Nephron progenitor cell (in vitro differentiated cells): ENCODE measurements at regions not wholly inside any gene's neighbourhood (a gene's known extent, or its start where the extent isn't known, plus 50 kb on each side); places are given as distances from the start of the nearest gene placed in this dataset.

ENCODE experiments used
- DNase-seq: peaks from one replicate; pipeline ENCODE4 v3.0.0; 2021
- H3K27ac Mint-ChIP-seq: 2 replicates; pipeline ENCODE4 v1.8.0; 2021; ENCODE audit warnings: mild to moderate bottlenecking, moderate library complexity, mixed read lengths
- H3K27me3 Mint-ChIP-seq: 2 replicates; pipeline ENCODE4 v1.8.0; 2021; ENCODE audit warnings: mild to moderate bottlenecking, low read depth, mixed read lengths; ENCODE audit not compliant: poor library complexity
- H3K36me3 Mint-ChIP-seq: 2 replicates; pipeline ENCODE4 v1.8.0; 2021; ENCODE audit warnings: low read depth, mixed read lengths
- H3K4me1 Mint-ChIP-seq: 2 replicates; pipeline ENCODE4 v1.8.0; 2021; ENCODE audit warnings: mixed read lengths
- H3K4me3 Mint-ChIP-seq: 2 replicates; pipeline ENCODE4 v1.8.0; 2021; ENCODE audit warnings: mild to moderate bottlenecking, moderate library complexity, mixed read lengths
- H3K9me3 Mint-ChIP-seq: 2 replicates; pipeline ENCODE4 v1.8.0; 2021; ENCODE audit warnings: mild to moderate bottlenecking, moderate library complexity, mixed read lengths
- TF ChIP-seq, protein P1 (sequence below): fragments of 200-600 bp; sonication (generic); IDR thresholded peaks from 2 replicates; pipeline ENCODE4 v1.5.0; 2021; ENCODE audit warnings: antibody characterized with exemption

DNA sequence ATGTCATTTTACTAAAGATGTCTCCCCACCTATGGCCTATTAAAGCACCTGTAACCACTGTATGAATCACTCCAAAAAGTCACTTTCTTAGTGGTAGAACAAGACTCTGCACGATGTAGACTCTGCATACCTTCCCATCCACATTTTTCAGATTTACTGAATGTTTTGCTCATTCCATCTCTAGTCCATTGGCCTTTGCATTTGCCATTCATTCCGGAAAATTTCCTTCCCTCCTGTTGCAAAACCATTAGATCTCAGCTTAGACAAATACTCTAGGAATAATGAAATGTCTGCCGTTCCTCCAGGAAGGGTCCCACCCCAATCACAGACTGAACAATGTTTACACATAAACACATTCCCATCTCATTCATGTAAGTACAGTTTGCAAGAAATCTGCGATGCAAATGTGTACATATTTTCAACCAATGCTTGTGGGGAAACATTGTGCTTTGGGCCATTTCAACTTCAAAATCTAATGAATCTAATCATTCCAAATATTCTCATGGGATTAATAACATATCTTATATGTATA lies 146.3 kb upstream of the XYLT1 start:
- Mint-ChIP-seq H3K27ac (no peak overlapping the region), H3K4me3 (no peak overlapping the region), H3K36me3 (no peaks in the 10 kb centered on the region), H3K27me3 (peaks cover 6% of the 10 kb centered on the region), H3K9me3 (no peaks in the 10 kb centered on the region), H3K4me1 (no peaks in the 10 kb centered on the region)
- TF ChIP-seq, protein P1, sequence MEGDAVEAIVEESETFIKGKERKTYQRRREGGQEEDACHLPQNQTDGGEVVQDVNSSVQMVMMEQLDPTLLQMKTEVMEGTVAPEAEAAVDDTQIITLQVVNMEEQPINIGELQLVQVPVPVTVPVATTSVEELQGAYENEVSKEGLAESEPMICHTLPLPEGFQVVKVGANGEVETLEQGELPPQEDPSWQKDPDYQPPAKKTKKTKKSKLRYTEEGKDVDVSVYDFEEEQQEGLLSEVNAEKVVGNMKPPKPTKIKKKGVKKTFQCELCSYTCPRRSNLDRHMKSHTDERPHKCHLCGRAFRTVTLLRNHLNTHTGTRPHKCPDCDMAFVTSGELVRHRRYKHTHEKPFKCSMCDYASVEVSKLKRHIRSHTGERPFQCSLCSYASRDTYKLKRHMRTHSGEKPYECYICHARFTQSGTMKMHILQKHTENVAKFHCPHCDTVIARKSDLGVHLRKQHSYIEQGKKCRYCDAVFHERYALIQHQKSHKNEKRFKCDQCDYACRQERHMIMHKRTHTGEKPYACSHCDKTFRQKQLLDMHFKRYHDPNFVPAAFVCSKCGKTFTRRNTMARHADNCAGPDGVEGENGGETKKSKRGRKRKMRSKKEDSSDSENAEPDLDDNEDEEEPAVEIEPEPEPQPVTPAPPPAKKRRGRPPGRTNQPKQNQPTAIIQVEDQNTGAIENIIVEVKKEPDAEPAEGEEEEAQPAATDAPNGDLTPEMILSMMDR = no peak
- DNase-seq = no peak

- TF ChIP-seq, protein P1 = no peak
- Mint-ChIP-seq H3K27me3 (peaks cover 3% of the 10 kb centered on the region), H3K4me1 (peaks cover under 1% of the 10 kb centered on the region), H3K9me3 (no peaks in the 10 kb centered on the region), H3K36me3 (no peaks in the 10 kb centered on the region), H3K4me3 (no peak overlapping the region), H3K27ac (no peak overlapping the region)
- no peak for DNase-seq
Measured at GRCh38 chr16:17612336-17612735, 141.6 kb upstream of the XYLT1 start.

DNA sequence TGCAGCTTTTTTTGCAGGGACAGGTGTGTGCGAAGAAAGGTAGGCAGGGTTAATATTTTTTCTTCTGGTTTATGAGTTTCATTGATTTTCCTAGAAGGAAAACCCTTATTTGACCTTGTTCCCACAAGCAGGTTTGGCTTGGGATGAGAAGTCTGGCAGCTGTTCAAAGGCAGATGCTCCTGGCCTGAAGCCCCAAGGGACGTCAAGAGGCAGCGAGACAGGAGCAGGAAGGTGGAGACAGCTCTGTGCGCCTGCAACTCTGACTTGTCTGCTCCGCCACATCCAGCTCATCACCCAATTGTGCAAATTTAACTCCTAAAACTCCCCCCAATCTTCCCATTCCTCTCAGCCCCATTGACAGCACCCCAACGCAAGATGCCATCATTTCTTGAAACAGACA lies 136.8 kb upstream of the XYLT1 start:
- no peak overlapping the region for H3K4me3 Mint-ChIP-seq
- TF ChIP-seq, protein P1 = no peak
- H3K27ac Mint-ChIP-seq = no peak overlapping the region
- peaks cover 9% of the 10 kb centered on the region for H3K4me1 Mint-ChIP-seq
- no peaks in the 10 kb centered on the region for H3K9me3 Mint-ChIP-seq
- no peak for DNase-seq
- H3K36me3 Mint-ChIP-seq = no peaks in the 10 kb centered on the region
- H3K27me3 Mint-ChIP-seq = no peaks in the 10 kb centered on the region

- Mint-ChIP-seq H3K27ac (no peak overlapping the region), H3K4me1 (peaks cover 9% of the 10 kb centered on the region), H3K4me3 (no peak overlapping the region), H3K9me3 (no peaks in the 10 kb centered on the region), H3K36me3 (no peaks in the 10 kb centered on the region), H3K27me3 (no peaks in the 10 kb centered on the region)
- no peak for DNase-seq
- TF ChIP-seq, protein P1 = no peak
Measured at GRCh38 chr16:17607075-17607509, 136.3 kb upstream of the XYLT1 start.

GRCh38 chr16:17606460-17606859 lies 135.7 kb upstream of the XYLT1 start:
- TF ChIP-seq, protein P1 = no peak
- peaks cover 9% of the 10 kb centered on the region for H3K4me1 Mint-ChIP-seq
- no peak overlapping the region for H3K27ac Mint-ChIP-seq
- no peak for DNase-seq
- no peaks in the 10 kb centered on the region for H3K36me3 Mint-ChIP-seq
- no peaks in the 10 kb centered on the region for H3K9me3 Mint-ChIP-seq
- H3K27me3 Mint-ChIP-seq = no peaks in the 10 kb centered on the region
- H3K4me3 Mint-ChIP-seq = no peak overlapping the region

DNA sequence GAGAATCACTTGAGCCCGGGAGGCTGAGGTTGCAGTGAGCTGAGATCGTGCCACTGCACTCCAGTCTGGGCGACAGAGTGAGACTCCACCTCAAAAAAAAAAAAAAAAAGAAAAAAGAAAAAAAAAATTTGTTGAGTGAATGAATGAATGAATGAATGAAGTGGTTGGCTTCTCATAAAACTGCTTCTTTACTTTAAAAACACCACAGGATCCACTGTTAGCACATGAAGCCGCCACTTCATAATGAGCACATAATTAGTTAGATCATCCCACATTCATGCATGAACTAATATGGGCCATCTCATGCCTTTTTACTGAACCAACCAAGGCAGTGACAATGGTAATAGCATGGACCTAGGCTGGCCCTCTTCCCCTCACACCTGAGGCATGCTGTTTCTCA lies 135.0 kb upstream of the XYLT1 start:
- Mint-ChIP-seq H3K4me1 (peaks cover 9% of the 10 kb centered on the region), H3K9me3 (no peaks in the 10 kb centered on the region)
- DNase-seq = no peak

More for the DNA sequence above, 135.0 kb upstream of the XYLT1 start:
- TF ChIP-seq, protein P1 = no peak
- no peak overlapping the region for H3K4me3 Mint-ChIP-seq
- H3K27ac Mint-ChIP-seq = no peak overlapping the region
- H3K27me3 Mint-ChIP-seq = no peaks in the 10 kb centered on the region
- no peaks in the 10 kb centered on the region for H3K36me3 Mint-ChIP-seq
